Spleen (tissue), 11 donors: ENCODE measurements at regions not wholly inside any gene's neighbourhood (a gene's known extent, or its start where the extent isn't known, plus 50 kb on each side); places are given as distances from the start of the nearest gene placed in this dataset.

ENCODE experiments used
- DNase-seq: peaks from one replicate; pipeline ENCODE4 v3.0.0-alpha.2; 2020
- H3K27ac ChIP-seq, 8 donors: fragments of 200-600 bp; sonication (generic) in 7 of 8; 1 replicate in 4 of 8; 2 replicates in 4 of 8; pipeline versions ENCODE4 v1.5.0 to v1.8.0; 2016 to 2021; ENCODE audit warnings: inconsistent platforms in 4 of 8, mild to moderate bottlenecking in 4 of 8, moderate library complexity in 1 of 8
- H3K27me3 ChIP-seq, 7 donors: fragments of 200-600 bp; sonication (generic) in 6 of 7; replicated peaks in 1 of 7; 1 replicate in 4 of 7; 2 replicates in 3 of 7; pipeline versions ENCODE4 v1.5.0 to v1.8.0; 2016 to 2021; ENCODE audit warnings: inconsistent platforms in 3 of 7, mild to moderate bottlenecking in 1 of 7
- H3K36me3 ChIP-seq, 6 donors: fragments of 200-600 bp; sonication (generic) in 5 of 6; 1 replicate in 4 of 6; 2 replicates in 2 of 6; pipeline versions ENCODE4 v1.5.0 to v1.8.0; 2016 to 2021; ENCODE audit warnings: inconsistent platforms in 2 of 6
- H3K4me1 ChIP-seq, 6 donors: fragments of 200-600 bp; sonication (generic) in 5 of 6; 1 replicate in 3 of 6; 2 replicates in 3 of 6; pipeline versions ENCODE4 v1.5.0 to v1.8.0; 2016 to 2021; ENCODE audit warnings: inconsistent platforms in 3 of 6
- H3K4me3 ChIP-seq, 8 donors: fragments of 200-600 bp; sonication (generic) in 7 of 8; 1 replicate in 4 of 8; 2 replicates in 4 of 8; pipeline versions ENCODE4 v1.5.0 to v1.8.0; 2016 to 2021; ENCODE audit warnings: inconsistent platforms in 4 of 8, mild to moderate bottlenecking in 4 of 8, moderate library complexity in 2 of 8
- H3K9me3 ChIP-seq, 8 donors: fragments of 200-600 bp; sonication (generic) in 7 of 8; 1 replicate in 4 of 8; 2 replicates in 4 of 8; pipeline versions ENCODE4 v1.5.0 to v1.8.0; 2016 to 2021; ENCODE audit warnings: inconsistent platforms in 4 of 8
- CTCF ChIP-seq, 11 experiments: fragments of 200-600 bp in 7 of 11; fragments of 450-650 bp in 4 of 11; sonication (generic) in 4 of 11; IDR thresholded peaks in 8 of 11; conservative IDR thresholded peaks in 3 of 11; 1 replicate in 7 of 11; 2 replicates in 4 of 11; pipeline versions ENCODE4 v1.4.0 to v1.8.0; 2016 to 2021; ENCODE audit warnings: antibody characterized with exemption in 11 of 11, inconsistent platforms in 4 of 11, mild to moderate bottlenecking in 1 of 11
- POLR2A ChIP-seq, 3 donors: fragments of 450-650 bp; IDR thresholded peaks; one replicate each; pipeline ENCODE4 v1.5.1; 2017; ENCODE audit warnings: antibody characterized with exemption in 3 of 3, mild to moderate bottlenecking in 1 of 3
- POLR2AphosphoS5 ChIP-seq, 3 donors: sonication (generic); formaldehyde crosslinking; IDR thresholded peaks; one replicate each; pipeline ENCODE4 v1.5.1; 2017; ENCODE audit warnings: antibody characterized with exemption in 3 of 3
- WGBS, 5 donors: extraction: QIAGEN DNeasy Blood & Tissue Kit in 3 of 5; methylation state at CpG; one replicate each; pipeline versions ENCODE4 v1.1.5 to v1.1.7; 2013 to 2018; 5-methylcytosine and 5-hydroxymethylcytosine counted together
- intact Hi-C: fragments of 100-400 bp; cut with DNase I; formaldehyde crosslinking; loops from one replicate; pipeline ENCODE4 v1.15.0; 2023; ENCODE audit warnings: low total_unique reads
- donor health status: healthy with polysubstance abuse.
- donor health status: DM: no; HTN: no; CAD: no; lungs with moderate emphysema.
- donor health status: DM: no; HTN: no; CAD: no.
- donor health status: Bipolar disorder and iron deficiency.
- donor health status: healthy.
- donor health status: DM: no; HTN: no; CAD: no.
- donor health status: DM: yes; HTN: yes; CAD: no.

- WGBS, 5 donors = 58 to 69% (median 58%) methylated on average over 3 of the region's 3 CpGs
- intact Hi-C loops = loop anchor here (10.0 kb wide), 1 partner anchor 210 kb away; the partner anchor contains the start of gene TNFRSF21
- H3K27me3 ChIP-seq = no peaks in the 10 kb centered on the region
- H3K4me3 ChIP-seq = no peak overlapping the region
- no peaks in the 10 kb centered on the region for H3K9me3 ChIP-seq
- H3K4me1 ChIP-seq = peaks cover 6 to 16% (median 11%) of the 10 kb centered on the region in 6 donors
- no peak for DNase-seq
- H3K36me3 ChIP-seq = no peaks in the 10 kb centered on the region
- H3K27ac ChIP-seq = no peak overlapping the region
- TF ChIP-seq CTCF (IDR thresholded peaks at IDR 0.05 in 8 of 11, conservative IDR thresholded peaks at IDR 0.05 in 3 of 11) (no peak), POLR2AphosphoS5 (IDR thresholded peaks at IDR 0.05) (no peak), POLR2A (IDR thresholded peaks at IDR 0.05) (no peak)
Observed at GRCh38 chr6:47094241-47094925, 52.3 kb upstream of the ADGRF1 start.

- peaks cover 6 to 15% (median 11%) of the 10 kb centered on the region in 6 donors for H3K4me1 ChIP-seq
- no peak overlapping the region for H3K27ac ChIP-seq
- no peak for DNase-seq
- no peaks in the 10 kb centered on the region for H3K9me3 ChIP-seq
- no peaks in the 10 kb centered on the region for H3K36me3 ChIP-seq
- H3K27me3 ChIP-seq = no peaks in the 10 kb centered on the region
- no peak overlapping the region for H3K4me3 ChIP-seq
- intact Hi-C loops = loop anchor here (10.0 kb wide), 1 partner anchor 212 kb away; the partner anchor contains the start of gene TNFRSF21
- 81 to 92% (median 90%) methylated on average over 5 of the region's 5 CpGs for WGBS, 5 donors
- TF ChIP-seq POLR2AphosphoS5 (IDR thresholded peaks at IDR 0.05) (no peak), CTCF (IDR thresholded peaks at IDR 0.05 in 8 of 11, conservative IDR thresholded peaks at IDR 0.05 in 3 of 11) (no peak), POLR2A (IDR thresholded peaks at IDR 0.05) (no peak)
Observed at GRCh38 chr6:47093169-47093568, 51.0 kb upstream of the ADGRF1 start.

- 72 to 91% (median 83%) methylated on average over 4 of the region's 4 CpGs for WGBS, 5 donors
- no peak overlapping the region for H3K4me3 ChIP-seq
- no peak for DNase-seq
- intact Hi-C loops = loop anchor here (10.0 kb wide), 1 partner anchor 213 kb away; the partner anchor contains the start of gene TNFRSF21
- peaks cover 0 to 4% (median 2%) of the 10 kb centered on the region in 6 donors for H3K4me1 ChIP-seq
- H3K9me3 ChIP-seq = no peaks in the 10 kb centered on the region
- no peak overlapping the region for H3K27ac ChIP-seq
- TF ChIP-seq POLR2AphosphoS5 (IDR thresholded peaks at IDR 0.05) (no peak), CTCF (IDR thresholded peaks at IDR 0.05 in 8 of 11, conservative IDR thresholded peaks at IDR 0.05 in 3 of 11) (no peak), POLR2A (IDR thresholded peaks at IDR 0.05) (no peak)
- H3K27me3 ChIP-seq = no peaks in the 10 kb centered on the region
- no peaks in the 10 kb centered on the region for H3K36me3 ChIP-seq
Observed at GRCh38 chr6:47091886-47092668, 49.9 kb upstream of the ADGRF1 start.
